Activated T-cell treated with anti-CD3 and anti-CD28 coated beads for 48 hours (primary cell): ENCODE measurements at regions not wholly inside any gene's neighbourhood (a gene's known extent, or its start where the extent isn't known, plus 50 kb on each side); places are given as distances from the start of the nearest gene placed in this dataset.

ENCODE experiments used
- DNase-seq: peaks from one replicate; pipeline ENCODE4 v3.0.0-alpha.2; 2020; ENCODE audit warnings: low read depth

DNA sequence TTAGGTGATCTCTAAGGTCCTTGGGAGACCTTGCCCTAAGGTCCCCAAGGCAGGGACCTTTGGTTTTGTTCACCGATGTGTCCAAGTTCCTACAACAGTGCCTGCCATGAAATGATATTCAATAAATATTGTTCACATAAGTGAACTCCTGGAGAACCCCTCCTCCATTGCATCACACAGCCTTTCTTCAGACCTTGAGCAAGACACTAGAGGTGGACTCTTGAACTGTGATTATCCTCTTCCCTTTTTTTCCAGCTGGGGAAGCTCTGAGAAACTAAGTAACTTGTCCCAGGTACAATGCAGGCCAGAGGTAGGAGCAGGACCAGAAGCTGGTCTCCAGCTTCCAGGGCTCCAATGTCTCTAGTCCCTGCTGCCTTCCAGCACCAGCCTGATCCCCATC is 76.6 kb upstream of the LMO1 start:
- no peak for DNase-seq

DNA sequence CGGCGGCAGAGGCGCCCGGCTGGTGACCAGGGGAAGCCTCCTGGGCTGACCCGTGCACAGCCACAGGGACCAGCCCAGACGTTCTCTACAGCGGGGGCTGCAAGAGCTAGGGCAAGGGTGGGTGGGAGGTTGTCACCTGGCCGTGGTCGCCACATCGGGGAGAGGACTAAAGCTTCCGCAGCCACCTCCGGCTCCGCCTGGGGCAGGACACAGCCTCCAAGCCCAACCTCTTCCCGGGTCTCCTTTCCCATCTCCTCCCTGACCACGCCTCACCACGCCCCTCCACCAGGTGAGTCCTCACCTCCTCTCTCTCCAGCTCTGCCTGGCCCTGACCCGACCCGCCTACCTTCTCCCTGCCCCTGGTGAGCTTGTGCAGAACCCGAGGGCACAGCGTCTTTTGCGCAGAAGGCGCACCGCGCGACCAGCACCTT is 75.9 kb upstream of the LMO1 start:
- no peak for DNase-seq

DNA sequence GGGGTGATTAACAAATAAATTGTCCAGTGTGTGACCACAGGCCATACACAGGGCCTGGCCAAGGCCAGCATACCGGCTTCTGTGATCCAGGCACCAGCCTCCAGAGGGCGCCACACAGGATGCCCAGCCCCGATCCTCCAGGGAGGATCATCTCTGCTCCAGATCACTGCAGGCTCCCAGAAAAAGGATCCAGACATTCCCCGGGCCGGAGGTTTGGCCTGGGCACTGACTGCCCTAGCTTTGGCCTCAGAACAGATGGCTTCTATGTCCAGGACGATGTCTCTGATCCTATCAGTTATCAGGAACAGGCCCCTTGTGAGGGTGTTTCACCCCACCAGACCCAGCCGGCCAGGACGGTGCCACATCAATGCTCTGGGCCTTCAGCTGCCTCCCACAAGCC is 74.5 kb upstream of the LMO1 start:
- peak; percentile 17 for DNase-seq

DNA sequence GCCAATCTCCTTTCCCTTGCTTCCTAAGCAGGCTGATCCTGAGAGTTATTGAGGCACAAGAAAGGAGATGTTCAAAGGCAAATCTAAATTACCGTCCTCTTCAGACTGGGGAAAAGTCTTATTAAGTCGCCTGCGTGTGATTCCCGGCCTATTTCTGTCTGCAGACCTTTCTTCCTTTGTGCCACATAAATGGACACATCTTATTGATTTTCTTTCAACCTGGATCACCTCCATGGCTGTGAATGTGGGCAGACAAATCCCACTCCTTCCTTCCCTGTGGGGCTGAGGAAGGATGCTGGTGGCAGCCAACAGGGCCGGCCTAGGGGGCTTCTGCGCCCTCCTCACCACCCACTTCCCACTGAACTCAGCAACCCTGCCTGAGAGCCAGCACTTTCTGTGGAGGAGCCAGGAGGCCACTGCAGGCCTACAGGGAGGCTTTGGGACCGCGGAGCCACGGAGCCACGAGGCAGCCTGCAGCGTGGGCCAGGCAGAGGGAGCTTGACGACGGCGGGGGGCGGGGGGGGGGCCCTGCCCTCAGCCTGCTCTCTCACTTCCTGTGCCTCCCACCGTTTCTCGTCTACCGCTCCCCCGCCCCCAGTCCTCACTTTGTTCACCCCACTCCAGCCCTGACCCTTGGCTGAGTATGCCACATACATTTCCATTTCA is 73.6 kb upstream of the LMO1 start:
- no peak for DNase-seq

DNA sequence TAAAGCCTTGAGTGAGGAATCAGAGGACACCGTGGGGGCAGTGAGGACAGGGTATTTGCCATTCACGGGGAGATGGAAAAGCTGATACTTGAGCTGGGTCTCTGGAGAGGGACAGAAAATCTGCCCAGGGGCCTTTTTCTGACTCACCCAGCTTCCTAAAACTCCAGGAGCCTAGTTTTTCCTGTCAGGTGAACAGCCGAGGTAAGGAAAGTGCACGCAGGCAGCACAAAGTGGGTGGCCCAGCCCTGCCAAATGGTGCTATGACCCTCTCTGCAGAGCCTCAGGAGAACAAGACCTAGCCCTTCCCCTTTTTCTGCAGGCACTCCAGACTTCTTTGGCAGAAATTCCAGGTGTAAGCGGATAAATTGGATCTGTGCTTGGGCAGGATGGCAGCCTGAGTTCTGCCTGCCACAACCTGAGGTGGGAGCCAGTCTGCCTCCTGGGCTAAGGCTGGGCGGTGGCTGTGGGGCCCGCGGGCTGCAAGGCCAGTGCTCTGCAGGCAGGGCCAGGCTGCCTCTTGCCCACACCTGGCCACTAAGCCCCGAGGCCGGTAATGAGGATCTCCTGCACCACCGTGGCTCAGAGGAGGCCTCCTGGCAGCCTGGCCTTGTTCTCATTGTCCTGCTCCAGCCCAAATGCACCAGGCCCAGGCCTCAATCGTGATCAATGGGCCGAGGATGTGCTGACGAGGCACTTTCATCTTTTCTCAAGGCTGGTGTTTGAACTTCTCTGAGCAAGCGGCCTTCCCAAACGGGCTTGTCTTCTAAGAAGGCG is 72.9 kb upstream of the LMO1 start:
- DNase-seq, result no peak

DNA sequence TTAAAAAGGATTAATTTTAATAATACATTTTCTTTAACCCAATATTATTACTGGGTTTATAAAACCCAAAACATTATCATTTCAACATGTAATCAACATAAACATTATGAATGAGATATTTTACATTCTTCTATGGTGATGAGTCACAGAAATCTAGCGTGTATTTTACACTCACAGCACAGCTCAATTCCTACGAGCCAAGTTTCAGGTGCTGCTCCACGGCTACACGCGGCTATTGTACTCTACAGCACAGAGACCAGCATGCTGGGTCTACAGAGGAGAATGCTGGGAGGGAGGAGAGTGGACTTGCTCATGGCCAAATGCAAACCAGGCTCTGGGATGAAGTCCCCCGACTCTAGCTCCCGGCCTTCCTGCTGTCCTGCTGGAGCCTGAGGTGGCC is 72.0 kb upstream of the LMO1 start:
- no peak for DNase-seq

DNA sequence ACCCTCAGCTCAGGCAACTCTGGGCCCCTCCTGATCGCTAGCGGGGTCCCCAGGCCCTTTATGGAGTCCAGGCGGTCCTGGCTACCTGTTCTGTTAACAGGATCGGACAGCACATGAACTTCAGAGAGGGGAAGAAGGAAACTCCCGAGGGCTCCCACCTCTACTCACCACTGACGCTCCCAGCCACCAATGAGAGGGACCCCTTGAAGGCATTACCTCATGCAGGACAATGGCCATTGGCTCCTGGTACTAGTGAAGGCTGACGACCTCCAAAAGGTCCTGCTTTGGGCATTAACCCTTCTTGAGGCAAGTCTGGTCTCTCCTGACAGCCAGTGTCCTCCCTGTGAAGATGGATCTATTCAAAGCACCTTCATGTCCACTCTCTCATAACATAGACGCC is 71.5 kb upstream of the LMO1 start:
- DNase-seq, result no peak

DNA sequence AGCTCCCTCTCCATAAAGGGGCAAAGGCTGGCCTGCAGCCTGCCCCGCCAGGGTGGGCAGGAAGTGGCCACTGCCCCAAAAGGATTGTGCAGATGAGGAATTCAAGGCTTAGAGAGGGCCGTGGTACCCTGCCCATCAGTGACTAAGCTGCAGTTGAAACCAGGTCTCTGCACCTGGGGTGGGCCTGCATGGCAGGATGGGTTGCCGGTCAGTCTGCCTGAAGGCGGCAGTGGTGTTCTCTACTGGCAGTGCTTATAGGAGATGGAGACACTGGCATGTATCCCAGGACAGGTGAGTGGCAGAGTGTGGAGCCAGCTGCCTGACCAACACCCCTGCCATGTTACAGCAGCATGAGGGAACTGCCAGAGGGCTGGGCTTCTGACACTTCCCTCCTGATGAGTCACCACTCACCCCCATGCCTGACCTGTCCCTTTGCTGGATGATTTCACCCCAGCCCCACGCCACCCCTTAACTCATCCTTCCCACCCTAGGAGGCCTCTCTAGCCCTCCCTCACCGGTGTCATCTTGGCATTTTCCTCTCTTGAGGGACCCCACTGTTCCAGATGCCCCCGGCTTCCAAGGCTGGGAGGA is 70.2 kb upstream of the LMO1 start:
- DNase-seq, result no peak

DNA sequence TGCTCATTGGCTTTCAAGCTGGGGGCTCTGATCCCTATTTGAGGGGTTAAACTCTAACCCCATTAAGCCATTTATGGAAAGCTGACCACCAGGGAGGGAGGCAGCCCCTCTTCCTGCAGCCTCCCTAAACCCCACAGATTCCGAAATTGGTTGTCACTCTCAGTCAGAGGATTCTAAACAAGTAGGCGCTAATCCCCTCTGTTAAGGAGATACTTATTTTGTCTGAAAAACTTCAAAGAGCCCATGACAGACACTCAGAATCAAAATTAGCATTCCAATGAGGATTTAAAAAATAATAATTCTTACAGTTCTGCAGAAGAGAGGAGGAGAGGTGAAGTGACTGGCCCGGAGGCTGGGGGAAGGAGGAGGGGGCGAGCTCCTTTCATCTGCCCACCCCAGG is 69.7 kb upstream of the LMO1 start:
- DNase-seq, result no peak

DNA sequence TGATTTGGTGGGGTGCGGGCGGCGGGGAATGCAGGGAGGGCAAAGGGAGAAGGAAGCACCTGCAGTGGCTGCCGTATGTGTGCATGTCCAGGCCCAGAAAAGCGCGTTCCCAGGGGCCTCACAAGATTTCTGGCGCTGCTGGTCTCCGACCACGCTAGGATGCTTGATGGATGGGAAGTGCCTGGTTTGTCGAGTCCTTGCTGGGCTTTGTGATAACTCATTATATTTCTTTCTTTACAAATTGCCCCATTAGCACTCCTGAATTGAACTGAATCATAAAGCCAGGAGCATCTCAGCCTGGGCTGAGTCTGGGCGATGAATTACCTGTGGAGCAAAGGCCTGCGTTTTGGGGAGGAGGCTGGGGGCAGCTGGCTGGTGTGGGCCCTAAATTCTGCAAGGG is 69.2 kb upstream of the LMO1 start:
- no peak for DNase-seq

DNA sequence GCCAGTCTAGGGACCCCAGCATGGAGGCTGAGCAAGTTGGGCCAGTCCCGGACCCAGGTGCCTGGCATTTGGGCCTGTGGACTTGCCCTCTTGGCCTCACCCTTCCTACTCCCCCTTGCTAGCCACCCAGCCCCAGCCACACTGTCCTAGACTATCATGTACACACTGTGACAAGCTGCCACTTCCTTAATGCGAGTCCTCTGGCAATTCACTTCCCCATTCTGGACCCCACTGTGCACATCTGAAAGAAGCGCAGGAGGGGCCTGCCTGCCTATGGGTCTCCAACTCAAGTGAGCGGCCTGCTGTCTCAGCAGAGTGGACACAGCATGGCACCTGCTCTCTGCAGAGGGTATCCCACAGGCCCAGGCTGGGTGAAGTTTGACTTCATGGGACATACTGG is 68.5 kb upstream of the LMO1 start:
- no peak for DNase-seq

DNA sequence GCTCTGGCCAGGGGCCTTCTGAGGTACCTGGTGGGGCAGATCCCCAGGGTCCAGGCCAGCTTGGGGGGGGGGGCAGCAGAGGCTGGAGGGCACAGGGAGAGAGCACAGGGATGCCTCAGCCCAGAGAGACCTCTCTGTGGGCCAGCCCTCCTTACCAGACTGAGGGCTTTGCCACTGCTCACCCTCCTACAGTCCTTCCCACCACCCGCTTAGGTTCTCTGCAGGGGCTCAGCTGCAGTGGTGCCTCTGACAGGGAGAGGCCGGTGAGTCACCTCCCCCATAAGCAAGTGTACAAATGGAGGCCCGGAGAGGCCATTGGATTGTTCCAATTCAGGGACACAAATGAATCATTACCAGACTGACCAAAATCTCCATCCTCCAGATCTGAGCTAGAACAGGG is 68.1 kb upstream of the LMO1 start:
- no peak for DNase-seq

DNA sequence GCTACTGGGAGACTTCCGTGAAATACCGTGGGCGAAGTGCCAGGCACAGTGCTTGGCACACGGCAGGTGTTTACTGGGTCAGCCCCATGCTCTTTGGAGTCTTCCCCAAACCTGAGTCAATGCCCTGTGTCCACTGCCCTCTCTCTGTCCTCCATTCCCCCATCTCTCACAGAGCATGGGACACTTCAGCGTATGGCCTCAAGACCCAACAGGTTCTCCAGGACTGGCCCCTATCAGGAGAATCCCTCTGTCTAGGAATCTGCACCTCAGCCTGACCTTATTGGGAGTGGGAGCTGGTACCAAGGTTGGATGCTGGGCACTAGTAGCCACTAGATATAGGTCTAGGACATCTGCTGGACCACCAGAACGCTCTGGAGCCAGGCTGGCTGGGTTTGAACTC is 67.2 kb upstream of the LMO1 start:
- DNase-seq, result no peak

DNA sequence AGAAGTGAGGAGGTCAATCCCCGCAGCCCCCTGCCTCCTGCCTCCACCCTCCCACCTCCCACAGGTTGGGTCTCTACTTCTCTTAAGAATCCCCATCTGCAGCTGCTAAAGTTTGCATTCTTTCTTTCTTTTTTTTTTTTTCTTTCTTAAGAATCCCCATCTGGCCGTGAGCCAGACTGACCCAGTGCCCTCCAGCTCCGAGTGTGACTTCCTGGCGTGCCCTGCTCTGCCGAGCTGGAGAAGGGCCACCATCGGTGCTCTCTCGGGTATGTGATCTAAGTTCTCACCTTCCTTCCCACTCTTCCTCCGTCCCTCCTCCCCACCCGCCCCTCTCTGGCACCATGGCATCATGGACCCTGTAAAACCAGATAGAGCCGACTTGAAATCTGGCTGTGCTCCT is 66.7 kb upstream of the LMO1 start:
- DNase-seq, result no peak

DNA sequence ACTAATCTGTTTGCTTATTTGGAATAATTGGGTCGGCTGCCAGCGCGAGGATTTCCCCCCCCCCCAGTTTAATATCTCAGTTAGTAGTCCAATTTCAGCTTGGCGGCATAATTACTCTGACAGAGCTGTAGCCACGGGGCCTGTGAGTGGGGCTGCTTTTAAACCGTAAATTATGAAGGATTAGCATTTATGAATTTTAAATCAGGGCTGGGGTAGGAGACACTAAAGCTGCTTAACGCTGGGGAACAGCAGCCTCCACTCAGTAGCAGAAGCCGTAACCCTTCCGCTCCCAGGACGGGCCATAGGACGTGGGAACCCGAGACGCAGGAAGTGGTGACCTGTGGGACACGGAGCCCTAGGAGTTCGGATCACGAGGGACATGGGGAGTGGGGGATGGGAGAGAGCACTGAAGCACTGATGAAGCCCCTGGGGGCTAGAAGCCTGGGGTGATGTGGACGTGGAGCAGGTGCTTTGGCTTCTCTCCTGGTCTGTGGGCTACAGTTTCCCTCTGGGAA is 66.2 kb upstream of the LMO1 start:
- DNase-seq, result no peak

DNA sequence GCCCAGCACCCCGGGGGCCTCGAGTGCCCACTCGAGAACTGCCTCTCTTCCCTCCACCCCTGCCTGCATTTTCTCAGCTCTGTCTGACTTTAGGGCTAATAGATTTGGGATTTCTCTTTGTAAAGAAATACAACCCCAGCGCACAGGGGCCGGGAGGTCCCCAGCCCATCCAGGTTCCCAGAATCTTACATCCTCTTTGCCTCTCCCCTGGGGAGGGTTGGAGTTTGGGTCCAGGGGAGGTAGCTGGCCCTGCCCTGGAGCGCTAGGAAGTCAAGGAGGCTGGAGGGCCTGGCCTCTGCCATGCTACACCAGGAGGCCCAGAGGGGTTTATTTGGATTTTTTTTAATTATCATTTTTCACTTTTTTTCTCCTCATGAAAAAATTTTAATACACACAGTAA is 65.7 kb upstream of the LMO1 start:
- DNase-seq, result no peak

DNA sequence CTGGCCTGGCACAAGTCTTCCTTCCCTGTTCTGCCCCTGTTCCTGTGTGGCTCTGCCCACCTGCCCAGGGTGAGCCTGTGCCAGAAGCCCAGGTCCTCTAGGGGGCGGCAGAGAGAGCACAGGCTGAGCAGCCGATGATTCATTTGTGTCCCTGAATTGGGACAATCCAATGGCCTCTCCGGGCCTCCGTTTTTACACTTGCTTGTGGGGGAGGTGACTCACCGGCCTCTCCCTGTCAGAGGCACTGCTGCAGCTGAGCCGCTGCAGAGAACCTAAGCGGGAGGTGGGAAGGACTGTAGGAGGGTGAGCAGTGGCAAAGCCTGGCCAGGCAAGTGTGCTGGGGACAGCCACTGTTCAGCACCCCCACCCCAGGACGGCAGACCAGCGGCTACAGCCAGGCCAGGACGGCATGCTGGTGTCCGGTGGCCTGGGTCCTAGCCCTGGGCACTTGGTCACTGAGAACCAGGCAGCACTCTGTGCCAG is 65.2 kb upstream of the LMO1 start:
- DNase-seq, result peak; percentile 78

DNA sequence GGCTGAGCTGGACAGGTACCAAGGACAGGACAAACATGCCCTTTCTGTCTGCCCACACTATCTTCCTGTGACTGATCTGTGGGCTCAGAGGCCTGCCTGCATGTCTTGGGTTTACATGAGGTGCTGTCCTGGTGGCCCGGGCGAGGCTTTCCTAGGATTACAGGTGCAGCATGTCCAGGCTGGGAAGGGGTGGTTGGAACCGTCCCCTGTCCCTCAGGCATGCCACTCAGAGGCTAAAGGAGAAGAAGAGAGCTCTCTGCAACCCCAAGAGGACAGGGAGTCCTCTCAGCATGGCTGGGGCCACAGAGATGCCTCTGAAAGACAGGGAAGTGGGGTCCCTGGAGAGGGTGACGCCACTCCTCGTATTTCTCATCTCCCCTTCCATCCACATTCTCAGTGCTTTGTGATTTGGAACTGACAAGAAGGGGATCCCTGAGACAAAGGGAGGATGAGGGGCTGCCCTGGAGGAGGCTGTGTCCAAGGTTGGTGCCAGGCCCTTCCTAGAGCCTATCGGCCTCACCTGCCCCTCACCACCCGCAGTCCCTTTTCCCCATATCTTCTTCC is 64.6 kb upstream of the LMO1 start:
- DNase-seq, result no peak

DNA sequence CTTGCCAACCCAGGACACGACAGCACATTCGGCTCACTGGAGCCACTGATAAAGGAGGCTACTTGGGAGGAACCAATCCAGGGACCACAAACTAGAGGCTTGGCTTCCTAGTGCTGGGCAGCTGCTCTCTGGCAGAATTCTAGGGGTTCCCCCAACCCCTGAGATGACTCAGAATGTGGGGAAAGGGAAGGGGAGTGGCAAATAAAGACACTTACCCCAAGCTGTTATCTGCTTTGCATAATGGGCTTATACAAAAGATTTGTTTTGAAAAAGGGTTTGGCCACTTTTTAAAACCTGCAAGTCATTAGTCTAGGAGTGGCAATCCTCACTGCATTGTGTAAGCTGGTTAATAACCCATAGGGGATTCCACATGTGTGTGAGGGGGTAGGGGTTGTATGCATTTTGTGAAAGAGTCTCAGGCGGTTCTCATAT is 64.1 kb upstream of the LMO1 start:
- DNase-seq, result no peak

DNA sequence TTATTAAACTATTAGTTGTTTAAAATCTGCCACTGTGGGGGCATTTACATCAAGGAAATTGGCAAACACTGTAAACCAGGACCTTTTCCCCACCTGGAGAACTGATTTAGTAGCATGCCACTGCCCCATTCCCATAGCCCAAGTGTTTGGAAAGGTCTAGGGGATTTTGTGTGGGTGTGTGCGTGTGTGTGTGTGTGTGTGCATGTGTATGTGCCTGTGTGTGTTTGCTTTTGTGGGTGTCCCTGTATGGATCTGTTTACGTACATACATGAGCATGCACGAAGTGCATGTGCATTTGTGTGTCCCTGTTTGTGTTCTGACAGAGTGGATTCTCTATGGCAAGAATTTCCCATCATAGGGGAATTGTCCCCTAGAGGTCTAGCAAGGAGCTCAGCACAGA is 62.7 kb upstream of the LMO1 start:
- no peak for DNase-seq

DNA sequence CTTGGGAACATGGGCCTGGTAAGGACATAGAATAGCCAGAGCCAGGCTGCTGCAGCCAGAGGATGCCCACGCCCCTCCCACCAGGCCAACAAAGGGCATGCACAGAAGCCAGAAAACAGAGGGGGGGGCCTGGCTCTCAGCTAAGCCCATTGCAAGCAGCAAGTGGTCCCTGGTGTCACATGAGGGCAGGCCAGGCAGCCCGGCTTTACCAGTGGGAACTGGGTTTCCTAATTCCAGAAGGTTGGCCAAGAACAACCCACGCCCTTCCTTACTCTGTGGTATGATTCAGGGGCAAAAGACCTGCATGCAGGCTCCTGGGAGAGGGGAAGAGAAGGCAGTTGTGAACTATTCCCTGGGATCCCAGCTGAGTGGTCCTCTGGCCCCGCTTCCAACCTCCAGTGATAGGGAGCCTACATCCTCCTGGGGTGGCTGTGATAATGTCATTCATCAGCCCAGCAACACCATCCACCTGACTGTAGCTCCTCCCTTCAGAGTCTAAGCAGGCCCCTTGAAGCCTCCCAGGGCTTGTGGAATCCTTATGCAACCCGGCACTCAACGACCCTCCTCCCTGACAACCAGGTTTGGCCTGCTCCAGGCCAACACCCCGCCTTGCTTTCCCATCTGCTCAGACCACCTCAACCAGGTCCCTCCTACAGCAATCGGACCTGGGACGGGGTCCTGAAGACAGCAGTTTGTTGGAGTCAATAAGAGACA is 62.1 kb upstream of the LMO1 start:
- DNase-seq, result no peak
